Nephron progenitor cell (in vitro differentiated cells): ENCODE measurements at regions not wholly inside any gene's neighbourhood (a gene's known extent, or its start where the extent isn't known, plus 50 kb on each side); places are given as distances from the start of the nearest gene placed in this dataset.
"Not testable (repeated sequence)": the region's sequence is repeated elsewhere in the genome, so short reads cannot be mapped to it uniquely, and the experiment has no call there.

Source experiments
- DNase-seq: peaks from one replicate; pipeline ENCODE4 v3.0.0; 2021
- H3K27ac Mint-ChIP-seq: 2 replicates; pipeline ENCODE4 v1.8.0; 2021; ENCODE audit warnings: mild to moderate bottlenecking, moderate library complexity, mixed read lengths
- H3K27me3 Mint-ChIP-seq: 2 replicates; pipeline ENCODE4 v1.8.0; 2021; ENCODE audit warnings: mild to moderate bottlenecking, low read depth, mixed read lengths; ENCODE audit not compliant: poor library complexity
- H3K36me3 Mint-ChIP-seq: 2 replicates; pipeline ENCODE4 v1.8.0; 2021; ENCODE audit warnings: low read depth, mixed read lengths
- H3K4me1 Mint-ChIP-seq: 2 replicates; pipeline ENCODE4 v1.8.0; 2021; ENCODE audit warnings: mixed read lengths
- H3K4me3 Mint-ChIP-seq: 2 replicates; pipeline ENCODE4 v1.8.0; 2021; ENCODE audit warnings: mild to moderate bottlenecking, moderate library complexity, mixed read lengths
- H3K9me3 Mint-ChIP-seq: 2 replicates; pipeline ENCODE4 v1.8.0; 2021; ENCODE audit warnings: mild to moderate bottlenecking, moderate library complexity, mixed read lengths
- TF ChIP-seq, protein P1 (sequence below): fragments of 200-600 bp; sonication (generic); IDR thresholded peaks from 2 replicates; pipeline ENCODE4 v1.5.0; 2021; ENCODE audit warnings: antibody characterized with exemption

DNA sequence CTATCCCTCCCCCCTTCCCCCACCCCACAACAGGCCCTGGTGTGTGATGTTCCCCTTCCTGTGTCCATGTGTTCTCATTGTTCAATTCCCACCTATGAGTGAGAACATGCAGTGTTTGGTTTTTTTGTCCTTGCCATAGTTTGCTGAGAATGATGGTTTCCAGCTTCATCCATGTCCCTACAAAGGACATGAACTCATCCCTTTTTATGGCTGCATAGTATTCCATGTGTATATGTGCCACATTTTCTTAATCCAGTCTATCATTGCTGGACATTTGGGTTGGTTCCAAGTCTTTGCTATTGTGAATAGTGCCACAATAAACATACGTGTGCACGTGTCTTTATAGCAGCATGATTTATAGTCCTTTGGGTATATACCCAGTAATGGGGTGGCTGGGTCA, 52.3 kb upstream of the MAN1A2 start:
- H3K4me3 Mint-ChIP-seq, H3K27ac Mint-ChIP-seq, H3K36me3 Mint-ChIP-seq, H3K9me3 Mint-ChIP-seq, H3K4me1 Mint-ChIP-seq, DNase-seq: not testable (repeated sequence)
- H3K27me3 Mint-ChIP-seq = peaks cover 12% of the 10 kb centered on the region

- TF ChIP-seq, protein P1, sequence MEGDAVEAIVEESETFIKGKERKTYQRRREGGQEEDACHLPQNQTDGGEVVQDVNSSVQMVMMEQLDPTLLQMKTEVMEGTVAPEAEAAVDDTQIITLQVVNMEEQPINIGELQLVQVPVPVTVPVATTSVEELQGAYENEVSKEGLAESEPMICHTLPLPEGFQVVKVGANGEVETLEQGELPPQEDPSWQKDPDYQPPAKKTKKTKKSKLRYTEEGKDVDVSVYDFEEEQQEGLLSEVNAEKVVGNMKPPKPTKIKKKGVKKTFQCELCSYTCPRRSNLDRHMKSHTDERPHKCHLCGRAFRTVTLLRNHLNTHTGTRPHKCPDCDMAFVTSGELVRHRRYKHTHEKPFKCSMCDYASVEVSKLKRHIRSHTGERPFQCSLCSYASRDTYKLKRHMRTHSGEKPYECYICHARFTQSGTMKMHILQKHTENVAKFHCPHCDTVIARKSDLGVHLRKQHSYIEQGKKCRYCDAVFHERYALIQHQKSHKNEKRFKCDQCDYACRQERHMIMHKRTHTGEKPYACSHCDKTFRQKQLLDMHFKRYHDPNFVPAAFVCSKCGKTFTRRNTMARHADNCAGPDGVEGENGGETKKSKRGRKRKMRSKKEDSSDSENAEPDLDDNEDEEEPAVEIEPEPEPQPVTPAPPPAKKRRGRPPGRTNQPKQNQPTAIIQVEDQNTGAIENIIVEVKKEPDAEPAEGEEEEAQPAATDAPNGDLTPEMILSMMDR = no peak
- Mint-ChIP-seq H3K27ac (no peak overlapping the region), H3K9me3 (peaks cover 6% of the 10 kb centered on the region), H3K36me3 (no peaks in the 10 kb centered on the region), H3K4me3 (no peak overlapping the region), H3K27me3 (peaks cover 15% of the 10 kb centered on the region), H3K4me1 (no peaks in the 10 kb centered on the region)
- DNase-seq = no peak
Measured at GRCh38 chr1:117313555-117313954, 53.7 kb upstream of the MAN1A2 start.

GRCh38 chr1:117312453-117313138, 54.7 kb upstream of the MAN1A2 start:
- Mint-ChIP-seq H3K36me3 (no peaks in the 10 kb centered on the region), H3K27ac (no peak overlapping the region), H3K4me3 (no peak overlapping the region), H3K27me3 (peaks cover 15% of the 10 kb centered on the region), H3K4me1 (no peaks in the 10 kb centered on the region), H3K9me3 (peaks cover 6% of the 10 kb centered on the region)
- TF ChIP-seq, protein P1 = peak; percentile 17
- DNase-seq = no peak

GRCh38 chr1:117308311-117308916, 58.8 kb upstream of the MAN1A2 start:
- H3K36me3 Mint-ChIP-seq = no peaks in the 10 kb centered on the region
- no peaks in the 10 kb centered on the region for H3K4me1 Mint-ChIP-seq
- TF ChIP-seq, protein P1 = no peak
- H3K9me3 Mint-ChIP-seq = no peaks in the 10 kb centered on the region
- H3K4me3 Mint-ChIP-seq = no peak overlapping the region
- peaks cover 15% of the 10 kb centered on the region for H3K27me3 Mint-ChIP-seq
- no peak overlapping the region for H3K27ac Mint-ChIP-seq
- no peak for DNase-seq

- no peak overlapping the region for H3K4me3 Mint-ChIP-seq
- H3K4me1 Mint-ChIP-seq = peaks cover 7% of the 10 kb centered on the region
- TF ChIP-seq, protein P1 = no peak
- peaks cover 16% of the 10 kb centered on the region for H3K27me3 Mint-ChIP-seq
- no peak for DNase-seq
- peak overlapping the region; percentile 53 for H3K27ac Mint-ChIP-seq
- H3K36me3 Mint-ChIP-seq = no peaks in the 10 kb centered on the region
- H3K9me3 Mint-ChIP-seq = peaks cover 10% of the 10 kb centered on the region
Measured at GRCh38 chr1:117301901-117302300, 65.3 kb upstream of the MAN1A2 start.

- Mint-ChIP-seq H3K27me3 (peaks cover 16% of the 10 kb centered on the region), H3K4me1 (peaks cover 10% of the 10 kb centered on the region)
- not testable (repeated sequence) for H3K27ac Mint-ChIP-seq, H3K36me3 Mint-ChIP-seq, H3K9me3 Mint-ChIP-seq, DNase-seq, H3K4me3 Mint-ChIP-seq
Measured at GRCh38 chr1:117300183-117300582, 67.1 kb upstream of the MAN1A2 start.

DNA sequence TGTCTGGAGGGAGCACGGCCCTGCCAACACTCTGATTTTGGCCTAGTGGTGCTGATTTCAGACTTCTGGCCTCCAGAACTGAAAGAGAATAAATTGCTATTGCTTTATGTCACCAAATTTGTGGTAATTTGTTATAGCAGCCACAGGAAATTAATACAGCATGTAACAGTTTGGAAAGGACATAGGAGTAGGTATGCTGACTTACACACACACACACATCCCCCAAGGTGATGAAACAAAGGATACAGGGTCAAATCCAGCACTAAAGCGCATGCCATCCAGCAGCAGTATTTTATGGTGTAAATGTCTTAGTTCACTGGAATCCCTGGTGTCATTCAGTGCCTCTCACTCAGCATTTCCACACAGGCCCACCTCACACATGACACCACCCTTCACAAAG, 72.2 kb upstream of the MAN1A2 start:
- DNase-seq = no peak
- H3K27me3 Mint-ChIP-seq = peaks cover 4% of the 10 kb centered on the region
- peaks cover 7% of the 10 kb centered on the region for H3K4me1 Mint-ChIP-seq
- peaks cover 3% of the 10 kb centered on the region for H3K9me3 Mint-ChIP-seq
- TF ChIP-seq, protein P1 = no peak
- no peak overlapping the region for H3K4me3 Mint-ChIP-seq
- H3K36me3 Mint-ChIP-seq = no peaks in the 10 kb centered on the region
- no peak overlapping the region for H3K27ac Mint-ChIP-seq
